ENCODE measurements at regions not wholly inside any gene's neighbourhood (a gene's known extent, or its start where the extent isn't known, plus 50 kb on each side); places are given as distances from the start of the nearest gene placed in this dataset.
A peak's percentile ranks its signal among the peaks of the same experiment; 100 is the strongest.

- DNase-seq: no peak
- no peak overlapping the region for H3K27ac ChIP-seq
- 52 to 54% methylated on average over 4 of the region's 4 CpGs for WGBS, 2 donors
- H3K4me3 ChIP-seq (replicated peaks in 1 of 3): no peak overlapping the region
- H3K4me1 ChIP-seq: no peaks in the 10 kb centered on the region
- TF ChIP-seq POLR2A (IDR thresholded peaks at IDR 0.05): no peak
- peak in 1 of 6 experiments; percentile 5 for TF ChIP-seq CTCF (IDR thresholded peaks at IDR 0.05)
- H3K9me3 ChIP-seq: no peaks in the 10 kb centered on the region
- intact Hi-C loops (cut with DNase I): no loop called here
- no peaks in the 10 kb centered on the region for H3K27me3 ChIP-seq
- no peaks in the 10 kb centered on the region for H3K36me3 ChIP-seq
Observed at GRCh38 chr3:104610730-104611652, 755.7 kb upstream of the ALCAM start.

- Histone ChIP-seq H3K4me3 (replicated peaks in 1 of 3) (no peak overlapping the region), H3K27me3 (no peaks in the 10 kb centered on the region), H3K4me1 (no peaks in the 10 kb centered on the region), H3K9me3 (no peaks in the 10 kb centered on the region), H3K27ac (no peak overlapping the region), H3K36me3 (no peaks in the 10 kb centered on the region)
- TF ChIP-seq CTCF (IDR thresholded peaks at IDR 0.05): no peak
- TF ChIP-seq POLR2A (IDR thresholded peaks at IDR 0.05): no peak
- DNase-seq: no peak
- intact Hi-C loops (cut with DNase I): no loop called here
Observed at GRCh38 chr3:104612218-104612617, 754.5 kb upstream of the ALCAM start.

GRCh38 chr3:104614564-104614963, 752.1 kb upstream of the ALCAM start:
- H3K4me3 ChIP-seq (replicated peaks in 1 of 3): no peak overlapping the region
- no peaks in the 10 kb centered on the region for H3K9me3 ChIP-seq
- no peaks in the 10 kb centered on the region for H3K36me3 ChIP-seq
- no peak overlapping the region for H3K27ac ChIP-seq
- intact Hi-C loops (cut with DNase I): no loop called here
- TF ChIP-seq POLR2A (IDR thresholded peaks at IDR 0.05) (no peak), CTCF (IDR thresholded peaks at IDR 0.05) (no peak)
- WGBS, 2 donors: 88 to 99% methylated on average over 2 of the region's 2 CpGs
- H3K27me3 ChIP-seq: no peaks in the 10 kb centered on the region
- no peak for DNase-seq
- H3K4me1 ChIP-seq: no peaks in the 10 kb centered on the region

GRCh38 chr3:104628185-104628789, 738.4 kb upstream of the ALCAM start:
- H3K9me3 ChIP-seq: no peaks in the 10 kb centered on the region
- intact Hi-C loops (cut with DNase I): no loop called here
- WGBS, 2 donors: 56 to 62% methylated on average over 6 of the region's 6 CpGs
- TF ChIP-seq CTCF (IDR thresholded peaks at IDR 0.05) (peak in 5 of 6 experiments; percentile 6 to 56 (median 49)), POLR2A (IDR thresholded peaks at IDR 0.05) (no peak)
- no peaks in the 10 kb centered on the region for H3K27me3 ChIP-seq
- no peak overlapping the region for H3K27ac ChIP-seq
- no peak overlapping the region for H3K4me3 ChIP-seq (replicated peaks in 1 of 3)
- H3K4me1 ChIP-seq: no peaks in the 10 kb centered on the region
- no peak for DNase-seq
- no peaks in the 10 kb centered on the region for H3K36me3 ChIP-seq

GRCh38 chr3:104629038-104629437, 737.7 kb upstream of the ALCAM start:
- intact Hi-C loops (cut with DNase I): no loop called here
- Histone ChIP-seq H3K9me3 (no peaks in the 10 kb centered on the region), H3K36me3 (no peaks in the 10 kb centered on the region), H3K27me3 (no peaks in the 10 kb centered on the region), H3K27ac (no peak overlapping the region), H3K4me3 (replicated peaks in 1 of 3) (no peak overlapping the region), H3K4me1 (no peaks in the 10 kb centered on the region)
- TF ChIP-seq POLR2A (IDR thresholded peaks at IDR 0.05) (no peak), CTCF (IDR thresholded peaks at IDR 0.05) (no peak)
- no peak for DNase-seq
- WGBS, 2 donors: 42 to 91% methylated on average over 1 of the region's 1 CpG
